ENCODE measurements at regions not wholly inside any gene's neighbourhood (a gene's known extent, or its start where the extent isn't known, plus 50 kb on each side); places are given as distances from the start of the nearest gene placed in this dataset.

GRCh38 chr1:56081173-56081572, 498.2 kb downstream of the PLPP3 start:
- Histone ChIP-seq H3K36me3 (no peaks in the 10 kb centered on the region), H3K9me3 (no peaks in the 10 kb centered on the region), H3K4me3 (ENCODE audit: low read depth, low read length) (no peak overlapping the region), H3K27me3 (no peaks in the 10 kb centered on the region), H3K4me1 (no peaks in the 10 kb centered on the region)
- no peak for TF ChIP-seq CTCF (IDR thresholded peaks at IDR 0.05; ENCODE audit: low read depth, low read length)
- DNase-seq = no peak

- Histone ChIP-seq H3K4me1 (no peaks in the 10 kb centered on the region), H3K9me3 (no peaks in the 10 kb centered on the region), H3K36me3 (no peaks in the 10 kb centered on the region), H3K4me3 (ENCODE audit: low read depth, low read length) (no peak overlapping the region), H3K27me3 (no peaks in the 10 kb centered on the region)
- no peak for TF ChIP-seq CTCF (IDR thresholded peaks at IDR 0.05; ENCODE audit: low read depth, low read length)
- no peak for DNase-seq
Measured at GRCh38 chr1:56080123-56080522, 499.2 kb downstream of the PLPP3 start.

GRCh38 chr1:56079391-56079790, 500.0 kb downstream of the PLPP3 start:
- no peak overlapping the region for H3K4me3 ChIP-seq (ENCODE audit: low read depth, low read length)
- DNase-seq = no peak
- H3K9me3 ChIP-seq = no peaks in the 10 kb centered on the region
- H3K4me1 ChIP-seq = no peaks in the 10 kb centered on the region
- TF ChIP-seq CTCF (IDR thresholded peaks at IDR 0.05; ENCODE audit: low read depth, low read length) = no peak
- no peaks in the 10 kb centered on the region for H3K27me3 ChIP-seq
- no peaks in the 10 kb centered on the region for H3K36me3 ChIP-seq

DNA sequence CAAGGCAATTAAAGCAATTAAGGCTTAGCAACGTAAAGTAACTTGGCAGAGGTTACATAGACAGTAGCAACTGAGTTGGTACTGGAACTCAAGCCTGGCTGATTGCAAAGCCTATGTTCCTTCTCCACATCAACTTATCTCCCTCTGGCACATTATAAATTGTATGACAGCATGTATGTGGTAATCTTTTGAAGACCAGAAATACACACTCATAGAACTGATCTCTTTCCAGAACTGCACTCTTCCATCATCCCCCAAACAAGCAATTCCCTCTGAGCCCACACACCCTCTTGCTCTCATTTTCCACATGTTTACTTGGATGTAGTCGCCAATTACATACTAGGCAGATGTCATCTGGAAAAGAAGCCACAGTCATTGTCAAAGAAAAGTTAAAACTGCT, 502.2 kb downstream of the PLPP3 start:
- no peak for DNase-seq
- no peak for TF ChIP-seq CTCF (IDR thresholded peaks at IDR 0.05; ENCODE audit: low read depth, low read length)
- Histone ChIP-seq H3K27me3 (no peaks in the 10 kb centered on the region), H3K4me1 (no peaks in the 10 kb centered on the region), H3K36me3 (no peaks in the 10 kb centered on the region), H3K9me3 (no peaks in the 10 kb centered on the region), H3K4me3 (ENCODE audit: low read depth, low read length) (no peak overlapping the region)

- no peaks in the 10 kb centered on the region for H3K36me3 ChIP-seq
- no peak for TF ChIP-seq CTCF (IDR thresholded peaks at IDR 0.05; ENCODE audit: low read depth, low read length)
- no peak overlapping the region for H3K4me3 ChIP-seq (ENCODE audit: low read depth, low read length)
- no peak for DNase-seq
- no peaks in the 10 kb centered on the region for H3K4me1 ChIP-seq
- H3K9me3 ChIP-seq = no peaks in the 10 kb centered on the region
- no peaks in the 10 kb centered on the region for H3K27me3 ChIP-seq
Measured at GRCh38 chr1:56074007-56074651, 505.2 kb downstream of the PLPP3 start.

DNA sequence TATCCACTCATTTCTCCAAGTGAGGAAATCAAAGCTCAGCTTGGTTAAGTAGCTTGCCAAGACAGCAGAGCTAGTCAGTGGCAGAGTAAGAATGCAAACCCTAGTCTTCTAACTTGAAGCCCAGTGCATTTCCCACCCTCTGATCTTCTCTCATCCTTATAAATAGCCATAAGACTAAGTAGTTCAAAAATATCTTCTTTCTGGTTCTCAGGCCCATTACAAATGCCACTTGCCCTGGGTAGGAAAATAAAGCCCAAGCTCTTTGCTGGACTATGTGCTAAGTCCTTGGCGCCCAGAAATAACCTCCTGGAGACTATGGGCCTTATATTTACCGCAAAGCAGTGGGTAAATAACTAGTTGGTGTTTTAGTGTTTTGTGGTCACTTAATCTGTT, 505.8 kb downstream of the PLPP3 start:
- DNase-seq = no peak
- no peaks in the 10 kb centered on the region for H3K27me3 ChIP-seq
- H3K4me1 ChIP-seq = no peaks in the 10 kb centered on the region
- TF ChIP-seq CTCF (IDR thresholded peaks at IDR 0.05; ENCODE audit: low read depth, low read length) = no peak
- H3K36me3 ChIP-seq = no peaks in the 10 kb centered on the region
- H3K9me3 ChIP-seq = no peaks in the 10 kb centered on the region
- H3K4me3 ChIP-seq (ENCODE audit: low read depth, low read length) = no peak overlapping the region
